Aorta (tissue), 5 donors: ENCODE measurements at regions not wholly inside any gene's neighbourhood (a gene's known extent, or its start where the extent isn't known, plus 50 kb on each side); places are given as distances from the start of the nearest gene placed in this dataset.

Experiments used
- ATAC-seq: fragments of 200-7000 bp; cut with Tn5 transposase; one replicate; pipeline ENCODE4 v1.9.1; 2022; ENCODE audit warnings: moderate library complexity; ENCODE audit not compliant: low FRiP score
- DNase-seq, 2 donors: peaks; one replicate each; pipeline ENCODE4 v3.0.0-alpha.2; 2020
- H3K27ac ChIP-seq, 2 donors: one replicate each; pipeline ENCODE4 v1.5.1; 2013; ENCODE audit warnings: low read length in 2 of 2, mild to moderate bottlenecking in 2 of 2, moderate library complexity in 2 of 2, control low read depth in 1 of 2, inconsistent platforms in 1 of 2, low read depth in 1 of 2
- H3K27me3 ChIP-seq, 2 donors: one replicate each; pipeline ENCODE4 v1.6.1; 2013; ENCODE audit warnings: control low read depth in 1 of 2, low read length in 1 of 2, mild to moderate bottlenecking in 1 of 2, moderate library complexity in 1 of 2; ENCODE audit not compliant: insufficient read depth in 2 of 2, control insufficient read depth in 1 of 2
- H3K36me3 ChIP-seq, 2 donors: one replicate each; pipeline ENCODE4 v1.6.1; 2013; ENCODE audit warnings: control low read depth in 1 of 2, low read length in 1 of 2, mild to moderate bottlenecking in 1 of 2; ENCODE audit not compliant: insufficient read depth in 2 of 2, control insufficient read depth in 1 of 2
- H3K4me1 ChIP-seq, 2 donors: one replicate each; pipeline ENCODE4 v1.6.1; 2013; ENCODE audit warnings: low read length in 2 of 2, control low read depth in 1 of 2, mild to moderate bottlenecking in 1 of 2, moderate library complexity in 1 of 2; ENCODE audit not compliant: insufficient read depth in 2 of 2, control insufficient read depth in 1 of 2
- H3K4me3 ChIP-seq, 2 donors: one replicate each; pipeline ENCODE4 v1.5.1; 2013; ENCODE audit warnings: low read length in 2 of 2, control low read depth in 1 of 2, mild to moderate bottlenecking in 1 of 2
- H3K9me3 ChIP-seq: one replicate; pipeline ENCODE4 v1.6.1; 2013; ENCODE audit warnings: mild to moderate bottlenecking, low read length; ENCODE audit not compliant: control insufficient read depth
- WGBS, 2 donors: extraction: QIAGEN DNeasy Blood & Tissue Kit; methylation state at CpG; one replicate each; pipeline ENCODE4 v1.1.7; 2013; 5-methylcytosine and 5-hydroxymethylcytosine counted together
- intact Hi-C, 2 donors: fragments of 100-400 bp; cut with DNase I; formaldehyde crosslinking; loops; one replicate each; pipeline versions ENCODE4 v1.14.2 to v1.15.0; 2022
- donor health status: healthy with polysubstance abuse.
- donor health status: Bipolar disorder and iron deficiency.
- donor health status: DM: no; HTN: no; CAD: no.
- donor health status: DM: no; HTN: no; CAD: no.
- donor health status: DM: yes; HTN: yes; CAD: no.

DNA sequence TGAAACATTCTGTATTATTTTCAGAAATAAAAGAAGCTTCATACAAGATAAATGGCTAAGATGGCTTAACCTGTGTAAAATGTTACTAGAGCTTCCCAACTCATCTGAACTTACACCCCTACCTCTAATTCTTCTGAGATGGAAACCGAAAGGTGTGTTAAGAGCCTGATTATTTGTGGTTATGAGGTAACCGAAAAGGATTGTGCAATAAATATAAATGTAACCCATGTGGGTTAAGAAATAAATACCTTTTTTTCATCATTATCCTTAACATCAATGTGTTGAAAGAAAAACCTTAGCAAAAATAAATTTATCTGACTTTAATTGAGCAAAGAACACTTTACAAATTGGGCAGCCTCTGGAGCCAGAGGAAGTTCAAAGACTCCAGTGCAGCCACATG lies 961.8 kb upstream of the SPRY2 start:
- Histone ChIP-seq H3K4me3 (no peak overlapping the region), H3K4me1 (no peaks in the 10 kb centered on the region), H3K27ac (no peak overlapping the region), H3K27me3 (no peaks in the 10 kb centered on the region), H3K36me3 (no peaks in the 10 kb centered on the region), H3K9me3 (no peaks in the 10 kb centered on the region)
- WGBS, 2 donors: 86 to 89% methylated on average over 2 of the region's 2 CpGs
- intact Hi-C loops: no loop called here
- DNase-seq (no peak), ATAC-seq (no peak)

DNA sequence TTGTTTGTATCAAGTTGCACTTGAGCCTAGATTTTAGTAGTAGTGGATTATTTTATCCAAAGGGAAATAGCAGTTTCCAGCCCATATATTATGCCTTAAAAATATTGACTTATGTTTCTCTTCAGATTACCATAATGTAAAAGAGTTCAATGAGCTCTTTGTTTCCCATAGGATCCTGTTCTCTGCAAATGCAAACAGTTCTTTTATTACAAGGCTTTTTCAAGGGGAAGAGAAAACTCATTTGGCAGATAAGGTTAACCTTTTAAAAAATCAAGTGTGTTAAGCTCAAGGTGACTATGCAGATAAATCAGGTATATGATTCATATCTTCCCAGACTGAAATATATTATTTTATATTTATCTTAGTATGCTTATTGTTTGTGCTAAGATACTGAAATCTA lies 961.2 kb upstream of the SPRY2 start:
- Histone ChIP-seq H3K27me3 (no peaks in the 10 kb centered on the region), H3K36me3 (no peaks in the 10 kb centered on the region), H3K27ac (no peak overlapping the region), H3K4me3 (no peak overlapping the region), H3K4me1 (no peaks in the 10 kb centered on the region), H3K9me3 (no peaks in the 10 kb centered on the region)
- ATAC-seq: no peak
- intact Hi-C loops: no loop called here
- no peak for DNase-seq

DNA sequence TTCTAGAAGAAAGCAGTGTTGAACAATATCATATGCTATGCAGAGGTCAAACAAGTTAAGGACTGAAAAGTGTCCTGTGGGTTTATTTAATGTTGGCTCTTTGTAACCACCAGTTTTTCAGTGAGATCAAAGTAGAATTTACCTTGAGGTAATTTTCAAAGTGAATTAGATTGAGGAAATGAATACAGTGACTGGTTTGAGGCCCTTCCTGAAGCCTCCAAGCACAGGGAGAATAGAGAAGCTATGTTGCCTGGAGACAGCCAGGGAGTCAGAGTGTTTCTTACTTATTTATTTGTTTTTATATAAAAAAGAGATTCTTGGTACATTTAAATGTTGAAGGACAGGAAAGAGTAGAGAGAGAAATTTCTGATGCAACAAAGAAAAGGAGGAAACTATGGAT lies 954.3 kb upstream of the SPRY2 start:
- H3K9me3 ChIP-seq: no peaks in the 10 kb centered on the region
- no peak overlapping the region for H3K4me3 ChIP-seq
- ATAC-seq (no peak), DNase-seq (no peak)
- no peaks in the 10 kb centered on the region for H3K27me3 ChIP-seq
- no peak overlapping the region for H3K27ac ChIP-seq
- intact Hi-C loops: no loop called here
- H3K36me3 ChIP-seq: no peaks in the 10 kb centered on the region
- H3K4me1 ChIP-seq: no peaks in the 10 kb centered on the region

DNA sequence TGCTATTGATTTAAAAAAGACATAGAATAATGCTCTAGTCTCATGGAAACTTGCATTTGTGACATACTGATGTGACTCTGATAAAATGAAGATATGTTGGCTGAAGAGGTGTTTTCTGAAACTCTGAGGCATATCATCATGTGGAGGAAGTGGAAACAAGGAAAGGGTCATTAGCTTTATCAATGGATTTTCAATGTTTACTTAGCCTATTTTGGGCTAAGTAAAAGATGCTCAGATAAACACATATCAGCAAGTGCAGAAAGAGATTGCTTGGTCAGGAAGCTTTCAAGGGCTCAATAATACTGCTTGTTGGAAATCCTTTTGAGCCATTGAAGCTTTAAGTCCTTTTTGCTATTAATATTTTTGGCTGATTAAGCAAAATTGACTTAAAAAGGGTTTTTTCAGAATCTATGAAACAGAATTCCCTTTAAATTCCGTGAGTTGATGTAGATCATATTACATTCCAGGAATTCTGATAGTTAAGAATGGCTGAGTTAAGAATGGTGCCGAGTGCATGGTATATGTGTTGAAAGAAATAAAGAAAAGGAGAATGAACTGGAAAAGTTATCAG lies 952.8 kb upstream of the SPRY2 start:
- intact Hi-C loops: no loop called here
- ATAC-seq: no peak
- 7 to 15% methylated on average over 2 of the region's 2 CpGs for WGBS, 2 donors

DNA sequence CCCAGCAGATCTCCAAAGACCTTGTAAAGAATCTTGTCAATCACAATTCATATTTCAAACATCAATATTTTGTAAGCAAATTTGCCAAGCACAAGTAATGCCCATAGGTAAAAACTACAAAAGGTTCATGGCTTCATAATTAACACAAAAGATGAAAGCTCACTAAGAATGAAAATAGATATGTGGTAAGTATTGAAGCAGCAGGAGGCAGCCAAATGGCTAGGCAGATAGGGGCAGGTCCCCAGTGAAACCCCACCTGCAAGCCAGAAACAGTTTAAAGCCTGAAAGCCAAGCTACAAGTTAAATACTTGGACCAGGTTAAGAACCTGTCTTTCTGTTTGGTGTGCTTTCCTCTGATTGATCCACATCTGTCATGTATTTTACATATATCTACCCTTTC lies 942.6 kb upstream of the SPRY2 start:
- no peak for DNase-seq
- intact Hi-C loops: no loop called here
- Histone ChIP-seq H3K27me3 (no peaks in the 10 kb centered on the region), H3K4me1 (no peaks in the 10 kb centered on the region), H3K9me3 (no peaks in the 10 kb centered on the region), H3K4me3 (no peak overlapping the region), H3K36me3 (no peaks in the 10 kb centered on the region), H3K27ac (no peak overlapping the region)
- ATAC-seq: no peak

More for the DNA sequence above, 952.8 kb upstream of the SPRY2 start:
- no peaks in the 10 kb centered on the region for H3K4me1 ChIP-seq
- no peaks in the 10 kb centered on the region for H3K9me3 ChIP-seq
- DNase-seq: no peak
- H3K27ac ChIP-seq: no peak overlapping the region
- H3K27me3 ChIP-seq: no peaks in the 10 kb centered on the region
- H3K36me3 ChIP-seq: no peaks in the 10 kb centered on the region
- H3K4me3 ChIP-seq: no peak overlapping the region

DNA sequence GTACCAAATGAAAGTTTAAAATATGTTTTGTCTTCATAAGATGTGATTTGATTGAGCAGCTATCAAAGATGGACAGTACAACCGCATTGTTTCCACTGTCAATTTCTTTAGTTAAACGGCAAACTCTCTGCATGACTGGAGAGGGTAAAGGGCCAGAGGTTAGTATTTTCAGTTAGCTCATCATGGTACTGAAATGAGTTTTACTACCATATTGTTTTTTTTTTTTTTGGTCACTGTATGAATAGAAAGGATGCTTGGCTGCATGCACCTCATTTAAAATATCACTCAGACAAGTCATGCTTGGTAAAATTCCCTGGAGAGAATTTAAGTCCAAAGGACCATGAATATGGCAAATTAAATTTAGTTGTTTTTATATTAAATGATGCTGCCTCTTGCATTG lies 942.1 kb upstream of the SPRY2 start:
- no peak for DNase-seq

DNA sequence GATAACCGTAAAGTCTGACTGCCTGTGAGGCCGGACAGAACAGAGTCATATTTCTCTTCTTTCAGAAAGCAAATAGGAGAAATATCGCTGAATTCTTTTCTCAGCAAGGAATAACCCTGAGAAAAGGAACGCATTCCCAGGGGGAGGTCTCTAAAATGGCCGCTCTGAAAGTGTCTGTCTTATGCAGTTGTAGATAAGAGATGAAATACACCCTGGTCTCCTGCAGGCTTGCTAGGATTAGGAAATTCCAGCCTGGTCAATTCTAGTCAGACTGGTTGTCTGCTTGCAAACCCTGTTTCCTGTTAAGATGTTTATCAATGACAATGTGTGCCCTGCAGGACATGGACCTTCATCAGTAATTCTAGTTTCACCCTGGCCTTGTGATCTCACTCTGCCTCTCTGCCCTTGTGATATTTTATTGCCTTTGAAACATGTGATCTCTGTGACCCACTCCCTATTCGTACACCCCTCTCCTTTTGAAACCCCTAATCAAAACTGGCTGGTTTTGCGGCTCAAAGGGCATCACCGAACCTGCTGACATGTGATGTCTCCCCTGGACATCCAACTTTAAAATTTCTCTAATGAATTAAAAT lies 934.8 kb upstream of the SPRY2 start:
- intact Hi-C loops: no loop called here
- Histone ChIP-seq H3K27ac (no peak overlapping the region), H3K4me1 (no peaks in the 10 kb centered on the region), H3K27me3 (no peaks in the 10 kb centered on the region), H3K4me3 (no peak overlapping the region), H3K9me3 (no peaks in the 10 kb centered on the region), H3K36me3 (no peaks in the 10 kb centered on the region)
- no peak for ATAC-seq
- WGBS, 2 donors: 82 to 85% methylated on average over 8 of the region's 8 CpGs
- no peak for DNase-seq

More for the DNA sequence above, 942.1 kb upstream of the SPRY2 start:
- 88 to 91% methylated on average over 2 of the region's 2 CpGs for WGBS, 2 donors
- Histone ChIP-seq H3K27ac (no peak overlapping the region), H3K4me3 (no peak overlapping the region), H3K4me1 (no peaks in the 10 kb centered on the region), H3K36me3 (no peaks in the 10 kb centered on the region), H3K9me3 (no peaks in the 10 kb centered on the region), H3K27me3 (no peaks in the 10 kb centered on the region)
- intact Hi-C loops: no loop called here
- ATAC-seq: no peak

DNA sequence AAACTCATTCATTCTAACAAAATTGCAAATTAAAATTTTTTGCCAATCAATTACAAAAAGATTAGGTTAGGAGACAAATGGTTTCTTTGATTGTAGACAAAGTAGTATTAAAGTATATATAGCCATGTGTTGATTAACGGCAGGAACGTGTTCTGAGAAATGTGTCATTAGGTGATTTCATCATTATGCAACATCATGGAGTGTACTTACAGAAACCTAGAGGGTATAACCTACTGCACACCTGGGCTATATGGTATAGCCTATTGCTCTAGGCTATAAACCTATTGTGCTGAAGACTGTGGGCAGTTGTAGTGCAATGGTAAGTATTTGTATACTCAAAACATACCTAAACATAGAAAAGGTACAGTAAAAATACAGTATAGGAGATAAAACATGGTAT lies 906.8 kb upstream of the SPRY2 start:
- 80 to 91% methylated on average over 2 of the region's 2 CpGs for WGBS, 2 donors
- H3K4me1 ChIP-seq: no peaks in the 10 kb centered on the region
- ATAC-seq (no peak), DNase-seq (no peak)
- no peak overlapping the region for H3K27ac ChIP-seq
- H3K36me3 ChIP-seq: no peaks in the 10 kb centered on the region
- intact Hi-C loops: no loop called here
- no peaks in the 10 kb centered on the region for H3K27me3 ChIP-seq
- no peak overlapping the region for H3K4me3 ChIP-seq
- H3K9me3 ChIP-seq: no peaks in the 10 kb centered on the region

DNA sequence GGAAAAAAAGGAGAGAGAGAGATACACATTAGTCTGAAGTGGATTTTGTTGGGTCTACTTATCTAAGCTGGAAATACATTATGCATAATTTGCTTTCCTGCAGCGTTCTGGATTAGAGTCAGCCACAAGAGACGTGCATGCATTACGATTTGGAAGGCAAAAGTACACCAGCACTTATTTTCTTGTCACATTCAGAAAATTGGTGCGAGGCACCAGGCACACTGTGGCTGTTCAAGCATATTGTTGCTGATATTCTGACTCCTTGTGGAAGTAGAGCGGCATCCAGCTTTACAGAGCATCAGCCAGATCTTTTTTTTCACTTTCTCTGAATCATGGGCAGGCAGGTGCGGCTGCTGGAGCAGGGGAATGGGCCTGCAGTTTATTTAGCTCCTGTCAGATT lies 905.6 kb upstream of the SPRY2 start:
- WGBS, 2 donors: 76 to 79% methylated on average over 6 of the region's 6 CpGs
- no peak for ATAC-seq
- no peak overlapping the region for H3K27ac ChIP-seq

More for the DNA sequence above, 905.6 kb upstream of the SPRY2 start:
- no peak for DNase-seq
- no peak overlapping the region for H3K4me3 ChIP-seq
- intact Hi-C loops: no loop called here
- H3K9me3 ChIP-seq: no peaks in the 10 kb centered on the region
- H3K27me3 ChIP-seq: no peaks in the 10 kb centered on the region
- H3K4me1 ChIP-seq: no peaks in the 10 kb centered on the region
- no peaks in the 10 kb centered on the region for H3K36me3 ChIP-seq
